ENCODE measurements at regions not wholly inside any gene's neighbourhood (a gene's known extent, or its start where the extent isn't known, plus 50 kb on each side); places are given as distances from the start of the nearest gene placed in this dataset.

GRCh38 chr13:58024103-58024502 lies 392.6 kb downstream of the PCDH17 start:
- H3K4me3 ChIP-seq (ENCODE audit: low read length) = no peak overlapping the region
- DNase-seq (ENCODE audit: low read depth) = no peak
- TF ChIP-seq CTCF (conservative IDR thresholded peaks at IDR 0.05; ENCODE audit: low read depth, low read length) = no peak

GRCh38 chr13:58025821-58026220 lies 394.3 kb downstream of the PCDH17 start:
- H3K4me3 ChIP-seq (ENCODE audit: low read length) = no peak overlapping the region
- DNase-seq (ENCODE audit: low read depth) = peak; percentile 48
- no peak for TF ChIP-seq CTCF (conservative IDR thresholded peaks at IDR 0.05; ENCODE audit: low read depth, low read length)

- no peak for TF ChIP-seq CTCF (conservative IDR thresholded peaks at IDR 0.05; ENCODE audit: low read depth, low read length)
- H3K4me3 ChIP-seq (ENCODE audit: low read length) = no peak overlapping the region
- DNase-seq (ENCODE audit: low read depth) = no peak
Measured at GRCh38 chr13:58032676-58033460, 401.3 kb downstream of the PCDH17 start.

GRCh38 chr13:58043971-58044370 lies 412.4 kb downstream of the PCDH17 start:
- H3K4me3 ChIP-seq (ENCODE audit: low read length) = no peak overlapping the region
- DNase-seq (ENCODE audit: low read depth) = no peak
- TF ChIP-seq CTCF (conservative IDR thresholded peaks at IDR 0.05; ENCODE audit: low read depth, low read length) = no peak

GRCh38 chr13:58048670-58049069 lies 417.1 kb downstream of the PCDH17 start:
- no peak for TF ChIP-seq CTCF (conservative IDR thresholded peaks at IDR 0.05; ENCODE audit: low read depth, low read length)
- DNase-seq (ENCODE audit: low read depth) = peak; percentile 64
- no peak overlapping the region for H3K4me3 ChIP-seq (ENCODE audit: low read length)

GRCh38 chr13:58051396-58051795 lies 419.9 kb downstream of the PCDH17 start:
- no peak for DNase-seq (ENCODE audit: low read depth)
- TF ChIP-seq CTCF (conservative IDR thresholded peaks at IDR 0.05; ENCODE audit: low read depth, low read length) = no peak
- no peak overlapping the region for H3K4me3 ChIP-seq (ENCODE audit: low read length)

GRCh38 chr13:58051807-58052375 lies 420.3 kb downstream of the PCDH17 start:
- DNase-seq (ENCODE audit: low read depth) = no peak
- H3K4me3 ChIP-seq (ENCODE audit: low read length) = no peak overlapping the region
- no peak for TF ChIP-seq CTCF (conservative IDR thresholded peaks at IDR 0.05; ENCODE audit: low read depth, low read length)
